HL-60 (cell line): ENCODE measurements at regions not wholly inside any gene's neighbourhood (a gene's known extent, or its start where the extent isn't known, plus 50 kb on each side); places are given as distances from the start of the nearest gene placed in this dataset.

Source experiments
- DNase-seq, 2 experiments: peaks; one replicate each; pipeline ENCODE4 v3.0.0-alpha.2; 2010 to 2020; ENCODE audit warnings: low read depth in 1 of 2, low spot score in 1 of 2
- H3K27ac ChIP-seq: fragments of 250-450 bp; sonication (Bioruptor Pico); replicated peaks from 2 replicates; pipeline ENCODE4 v1.5.1; 2020; ENCODE audit warnings: mild to moderate bottlenecking, moderate library complexity
- H3K27me3 ChIP-seq: fragments of 250-450 bp; sonication (Bioruptor Pico); 2 replicates; pipeline ENCODE4 v1.5.1; 2021; ENCODE audit warnings: mild to moderate bottlenecking, moderate library complexity; ENCODE audit not compliant: insufficient read depth, poor library complexity, severe bottlenecking
- H3K4me3 ChIP-seq: replicated peaks from 2 replicates; pipeline ENCODE4 v1.5.1; 2011; ENCODE audit warnings: mild to moderate bottlenecking, control low read depth, low read length; ENCODE audit not compliant: insufficient read depth
- GABPA ChIP-seq: IDR thresholded peaks from 2 replicates; pipeline ENCODE4 v1.6.1; 2012; ENCODE audit warnings: low read depth
- POLR2AphosphoS5 ChIP-seq: IDR thresholded peaks from 2 replicates; pipeline ENCODE4 v1.6.1; 2012; ENCODE audit warnings: low read depth
- SPI1 ChIP-seq: IDR thresholded peaks from 2 replicates; pipeline ENCODE4 v1.6.1; 2012; ENCODE audit warnings: low read depth, mild to moderate bottlenecking, borderline replicate concordance
- TF ChIP-seq, protein P1 (sequence below): IDR thresholded peaks from 2 replicates; pipeline ENCODE4 v1.6.1; 2012; ENCODE audit warnings: low read depth; ENCODE audit not compliant: insufficient replicate concordance
- TF ChIP-seq, protein P2 (sequence below): IDR thresholded peaks from one replicate; pipeline ENCODE4 v1.5.1; 2011; ENCODE audit warnings: low read length, control low read depth, inconsistent platforms; ENCODE audit not compliant: insufficient read depth

DNA sequence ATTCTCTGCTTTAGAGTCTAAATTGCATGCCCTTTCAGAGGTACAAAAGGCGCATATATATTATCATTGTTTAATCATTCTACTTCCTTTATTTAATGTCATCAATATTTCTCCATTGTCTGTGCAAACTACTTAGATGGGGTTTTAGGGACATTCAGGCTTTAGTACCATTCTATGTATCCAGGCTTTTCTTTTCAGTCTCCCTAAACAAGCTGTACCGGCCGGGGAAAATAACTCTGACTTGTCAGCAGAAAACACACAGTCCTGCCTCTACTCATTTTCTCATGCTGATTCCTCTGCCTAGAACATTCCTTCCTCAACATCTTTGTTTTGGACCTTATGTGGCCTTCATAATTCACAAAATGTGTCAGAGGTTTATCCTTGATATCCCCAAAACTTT lies 392.1 kb upstream of the DAB2 start:
- H3K4me3 ChIP-seq: no peak overlapping the region
- no peaks in the 10 kb centered on the region for H3K27me3 ChIP-seq
- TF ChIP-seq, protein P1, sequence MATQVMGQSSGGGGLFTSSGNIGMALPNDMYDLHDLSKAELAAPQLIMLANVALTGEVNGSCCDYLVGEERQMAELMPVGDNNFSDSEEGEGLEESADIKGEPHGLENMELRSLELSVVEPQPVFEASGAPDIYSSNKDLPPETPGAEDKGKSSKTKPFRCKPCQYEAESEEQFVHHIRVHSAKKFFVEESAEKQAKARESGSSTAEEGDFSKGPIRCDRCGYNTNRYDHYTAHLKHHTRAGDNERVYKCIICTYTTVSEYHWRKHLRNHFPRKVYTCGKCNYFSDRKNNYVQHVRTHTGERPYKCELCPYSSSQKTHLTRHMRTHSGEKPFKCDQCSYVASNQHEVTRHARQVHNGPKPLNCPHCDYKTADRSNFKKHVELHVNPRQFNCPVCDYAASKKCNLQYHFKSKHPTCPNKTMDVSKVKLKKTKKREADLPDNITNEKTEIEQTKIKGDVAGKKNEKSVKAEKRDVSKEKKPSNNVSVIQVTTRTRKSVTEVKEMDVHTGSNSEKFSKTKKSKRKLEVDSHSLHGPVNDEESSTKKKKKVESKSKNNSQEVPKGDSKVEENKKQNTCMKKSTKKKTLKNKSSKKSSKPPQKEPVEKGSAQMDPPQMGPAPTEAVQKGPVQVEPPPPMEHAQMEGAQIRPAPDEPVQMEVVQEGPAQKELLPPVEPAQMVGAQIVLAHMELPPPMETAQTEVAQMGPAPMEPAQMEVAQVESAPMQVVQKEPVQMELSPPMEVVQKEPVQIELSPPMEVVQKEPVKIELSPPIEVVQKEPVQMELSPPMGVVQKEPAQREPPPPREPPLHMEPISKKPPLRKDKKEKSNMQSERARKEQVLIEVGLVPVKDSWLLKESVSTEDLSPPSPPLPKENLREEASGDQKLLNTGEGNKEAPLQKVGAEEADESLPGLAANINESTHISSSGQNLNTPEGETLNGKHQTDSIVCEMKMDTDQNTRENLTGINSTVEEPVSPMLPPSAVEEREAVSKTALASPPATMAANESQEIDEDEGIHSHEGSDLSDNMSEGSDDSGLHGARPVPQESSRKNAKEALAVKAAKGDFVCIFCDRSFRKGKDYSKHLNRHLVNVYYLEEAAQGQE: no peak
- TF ChIP-seq SPI1: no peak
- TF ChIP-seq GABPA: no peak
- TF ChIP-seq, protein P2, sequence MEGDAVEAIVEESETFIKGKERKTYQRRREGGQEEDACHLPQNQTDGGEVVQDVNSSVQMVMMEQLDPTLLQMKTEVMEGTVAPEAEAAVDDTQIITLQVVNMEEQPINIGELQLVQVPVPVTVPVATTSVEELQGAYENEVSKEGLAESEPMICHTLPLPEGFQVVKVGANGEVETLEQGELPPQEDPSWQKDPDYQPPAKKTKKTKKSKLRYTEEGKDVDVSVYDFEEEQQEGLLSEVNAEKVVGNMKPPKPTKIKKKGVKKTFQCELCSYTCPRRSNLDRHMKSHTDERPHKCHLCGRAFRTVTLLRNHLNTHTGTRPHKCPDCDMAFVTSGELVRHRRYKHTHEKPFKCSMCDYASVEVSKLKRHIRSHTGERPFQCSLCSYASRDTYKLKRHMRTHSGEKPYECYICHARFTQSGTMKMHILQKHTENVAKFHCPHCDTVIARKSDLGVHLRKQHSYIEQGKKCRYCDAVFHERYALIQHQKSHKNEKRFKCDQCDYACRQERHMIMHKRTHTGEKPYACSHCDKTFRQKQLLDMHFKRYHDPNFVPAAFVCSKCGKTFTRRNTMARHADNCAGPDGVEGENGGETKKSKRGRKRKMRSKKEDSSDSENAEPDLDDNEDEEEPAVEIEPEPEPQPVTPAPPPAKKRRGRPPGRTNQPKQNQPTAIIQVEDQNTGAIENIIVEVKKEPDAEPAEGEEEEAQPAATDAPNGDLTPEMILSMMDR: no peak
- no peak for TF ChIP-seq POLR2AphosphoS5
- no peak for DNase-seq
- H3K27ac ChIP-seq: no peak overlapping the region

DNA sequence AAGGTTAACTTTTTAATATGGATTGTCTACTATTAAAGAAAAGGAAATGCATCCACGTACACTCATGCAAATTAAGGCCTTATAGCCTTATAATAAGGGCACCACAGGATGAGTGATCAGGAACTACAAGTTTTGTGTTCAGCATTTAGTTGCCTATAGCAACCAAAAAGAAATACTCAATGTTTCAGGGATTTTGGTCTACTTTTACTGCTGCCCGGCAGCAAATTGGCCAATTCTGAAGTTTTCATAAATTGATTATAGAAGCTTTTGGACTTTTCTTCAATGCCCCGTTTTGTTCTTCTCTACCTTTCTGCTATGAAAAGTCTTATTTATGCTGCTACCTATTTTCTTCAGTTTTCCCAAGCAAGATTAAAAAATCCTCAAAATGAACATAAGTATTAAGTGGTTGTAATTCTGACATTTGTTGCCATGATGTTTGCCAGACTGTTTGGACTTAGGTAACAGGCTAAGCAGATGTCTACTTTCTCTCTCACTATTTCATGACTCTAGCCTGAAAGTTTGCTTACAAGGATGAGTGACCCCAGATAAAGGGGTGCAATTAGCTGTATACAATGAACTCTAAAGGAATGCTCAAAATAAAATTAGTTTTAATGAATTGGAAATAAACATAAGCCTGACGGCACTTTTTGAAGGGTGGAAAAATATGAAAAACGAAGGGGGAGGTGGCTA lies 391.5 kb upstream of the DAB2 start:
- Histone ChIP-seq H3K4me3 (no peak overlapping the region), H3K27me3 (no peaks in the 10 kb centered on the region), H3K27ac (no peak overlapping the region)
- no peak for DNase-seq
- TF ChIP-seq, protein P2: no peak
- TF ChIP-seq SPI1: no peak
- TF ChIP-seq, protein P1: no peak
- TF ChIP-seq POLR2AphosphoS5: no peak
- TF ChIP-seq GABPA: no peak

DNA sequence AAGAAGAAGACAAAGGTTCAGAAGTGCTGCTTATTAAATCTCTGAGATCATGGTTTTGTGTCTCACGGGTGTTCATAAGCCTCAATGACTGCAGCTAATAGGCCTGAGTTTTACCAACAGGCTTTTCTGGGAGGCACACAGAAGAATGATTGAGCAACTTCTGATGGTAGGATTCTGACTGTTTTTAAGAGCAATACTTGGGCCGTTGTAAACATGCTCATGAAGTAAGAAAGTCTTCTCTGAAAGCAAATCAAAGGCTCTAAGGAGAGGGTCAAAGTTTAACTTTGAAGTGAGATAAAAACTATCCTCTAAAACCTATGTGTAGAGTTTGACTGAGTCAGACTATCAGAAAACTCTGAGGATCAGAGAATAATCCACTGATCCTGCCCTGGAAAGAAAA lies 390.9 kb upstream of the DAB2 start:
- H3K27ac ChIP-seq: no peak overlapping the region
- no peak overlapping the region for H3K4me3 ChIP-seq
- H3K27me3 ChIP-seq: no peaks in the 10 kb centered on the region
- DNase-seq: no peak
- TF ChIP-seq GABPA (no peak), SPI1 (no peak), POLR2AphosphoS5 (no peak)
- TF ChIP-seq, protein P2: no peak
- TF ChIP-seq, protein P1: no peak
